ENCODE measurements at regions not wholly inside any gene's neighbourhood (a gene's known extent, or its start where the extent isn't known, plus 50 kb on each side); places are given as distances from the start of the nearest gene placed in this dataset.

DNA sequence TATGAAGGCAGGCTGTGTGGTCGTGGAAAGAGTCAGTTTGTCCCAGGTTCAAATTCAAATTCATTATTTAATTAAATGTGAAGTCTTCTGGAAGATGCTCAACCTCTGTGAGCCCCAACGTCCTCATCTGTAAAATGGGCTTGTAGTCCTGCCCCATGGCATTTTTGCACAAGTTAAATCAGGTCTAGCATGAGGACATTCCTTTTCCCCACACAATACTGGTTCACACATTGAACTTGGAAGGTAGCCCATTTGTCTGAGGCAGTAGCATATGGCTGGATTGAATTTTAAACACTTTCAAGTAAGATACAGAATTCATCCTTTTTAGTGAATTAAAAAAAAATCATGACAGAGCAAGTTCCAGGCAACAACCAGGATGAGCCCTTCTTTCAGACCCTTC lies 665.4 kb upstream of the HS6ST1 start:
- DNase-seq (ENCODE audit: low read depth), result no peak

DNA sequence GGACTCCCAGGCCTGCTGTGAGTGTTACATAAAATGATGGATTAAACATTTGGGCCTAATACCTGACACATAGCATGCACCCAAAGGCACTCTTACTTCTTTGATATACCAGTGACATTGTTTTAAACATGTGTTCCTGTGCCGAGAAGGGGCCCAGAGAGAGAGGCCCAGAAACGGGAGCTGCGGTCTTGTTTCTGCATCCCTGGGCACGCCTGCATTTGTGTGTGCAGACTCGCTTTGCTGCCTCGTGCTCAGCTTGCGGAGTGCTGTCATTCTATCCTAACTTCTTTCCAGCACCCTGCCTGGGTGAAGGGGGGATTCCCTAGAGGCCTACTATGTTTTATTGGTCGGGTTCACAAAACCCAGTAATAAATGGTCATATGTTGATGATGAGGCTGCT lies 666.2 kb upstream of the HS6ST1 start:
- DNase-seq (ENCODE audit: low read depth), result no peak

DNA sequence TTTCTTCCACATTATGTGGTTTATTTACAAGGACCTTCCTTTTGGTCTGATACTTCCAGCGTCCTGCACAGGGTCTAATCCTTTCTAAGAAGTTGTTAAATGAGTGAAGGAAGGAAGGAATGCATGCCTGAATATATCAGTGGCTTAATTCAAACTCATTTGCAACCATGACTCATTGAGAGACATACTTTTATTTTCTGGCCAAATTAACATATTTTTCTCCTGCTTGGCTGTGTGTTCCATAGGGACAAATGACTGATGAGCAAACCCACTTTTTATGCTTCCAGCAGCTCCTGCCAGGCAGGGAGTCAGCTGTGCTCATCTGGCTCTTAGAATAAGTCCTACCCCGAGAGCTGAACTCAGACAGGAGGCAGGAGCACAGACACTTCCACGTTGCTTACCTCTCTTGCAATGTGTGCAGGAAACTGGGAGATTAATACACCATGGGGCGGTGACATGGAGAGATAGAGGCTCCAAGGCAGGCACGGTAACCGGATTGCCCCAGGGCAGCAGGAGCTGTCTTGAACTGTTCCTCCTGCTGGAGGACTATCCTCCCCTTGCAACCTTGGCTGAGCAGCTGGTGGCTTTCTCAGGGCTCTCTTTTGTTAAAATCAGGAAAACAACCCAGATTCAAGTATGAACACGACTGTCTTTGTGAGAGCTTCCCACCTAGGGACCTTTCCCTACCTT lies 667.5 kb upstream of the HS6ST1 start:
- DNase-seq (ENCODE audit: low read depth), result no peak

DNA sequence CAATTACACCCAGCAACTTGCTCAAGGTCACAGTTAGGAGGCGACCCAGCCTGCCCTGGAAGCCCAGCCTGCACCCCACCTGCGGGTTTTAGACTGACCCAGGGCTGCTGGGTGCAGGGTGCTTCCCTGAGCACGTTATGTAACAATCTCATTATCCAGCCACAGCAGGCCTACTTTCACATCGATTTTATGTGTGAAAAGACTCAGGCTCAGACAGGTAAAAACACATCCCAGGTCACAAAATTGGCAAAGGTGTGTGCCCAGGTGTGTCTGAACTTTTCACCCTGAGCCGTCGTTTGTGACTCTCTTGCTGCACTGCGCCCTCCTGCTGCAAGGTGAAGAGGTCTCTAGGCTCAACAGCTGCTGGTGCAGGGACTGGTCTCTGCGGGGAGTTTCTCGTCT lies 668.2 kb upstream of the HS6ST1 start:
- DNase-seq (ENCODE audit: low read depth), result no peak

DNA sequence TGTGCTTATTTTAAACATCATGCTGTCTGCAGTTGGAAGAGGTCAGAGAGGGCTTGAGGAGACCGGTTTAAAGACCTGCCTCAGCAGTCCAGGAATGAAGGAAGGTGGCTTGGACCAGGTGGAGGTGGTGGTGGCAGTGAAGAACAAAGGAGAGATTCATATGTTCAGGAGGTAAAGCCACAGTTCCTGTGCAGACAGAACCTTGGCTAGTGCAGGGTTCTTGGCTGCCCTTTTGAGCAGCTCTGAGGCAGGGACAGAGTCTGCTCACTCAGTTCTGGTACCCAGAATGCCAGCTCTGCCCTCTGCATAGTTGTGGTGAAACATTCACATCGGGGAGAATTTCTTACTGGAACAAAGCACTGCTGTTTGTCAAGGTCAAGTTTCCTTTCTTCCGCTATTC lies 669.7 kb upstream of the HS6ST1 start:
- DNase-seq (ENCODE audit: low read depth), result no peak

DNA sequence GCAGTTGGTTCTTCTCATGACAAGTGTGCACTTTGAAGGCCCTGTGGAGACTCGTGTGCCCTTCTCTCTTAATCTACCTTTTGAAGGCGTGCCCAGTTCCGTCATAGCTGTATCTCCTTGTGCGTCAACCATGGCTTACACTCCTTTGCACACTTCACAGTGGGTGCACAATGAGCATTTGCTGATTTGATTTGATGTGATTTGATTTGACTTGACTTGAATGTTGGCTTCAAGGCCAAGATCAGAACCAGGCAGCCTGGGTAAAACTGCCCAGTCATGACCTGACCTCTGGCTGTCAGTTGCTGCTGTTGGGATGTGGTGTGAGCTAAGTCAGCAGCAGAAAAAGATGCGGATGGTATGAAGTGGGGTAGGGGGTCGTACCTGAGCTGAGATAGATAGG lies 670.3 kb upstream of the HS6ST1 start:
- DNase-seq (ENCODE audit: low read depth), result no peak

DNA sequence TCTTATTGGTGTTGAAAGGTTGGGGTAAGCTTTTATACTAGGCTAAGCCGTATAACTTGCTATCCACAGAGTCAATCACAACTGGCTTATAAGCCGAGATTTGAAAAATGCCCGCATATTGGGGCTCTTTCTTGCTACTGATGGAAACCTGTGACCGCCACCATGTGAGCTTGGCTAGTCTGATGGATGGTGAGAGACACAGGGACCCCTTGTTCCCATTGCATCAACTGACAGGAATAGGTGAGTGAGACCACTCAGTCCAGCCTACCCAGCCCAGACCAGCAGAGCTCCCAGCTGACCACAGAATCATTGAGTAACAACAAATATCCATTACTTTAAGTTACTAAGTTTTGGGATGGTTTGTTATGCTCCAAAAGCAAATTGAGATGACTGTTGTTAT lies 676.4 kb upstream of the HS6ST1 start:
- DNase-seq (ENCODE audit: low read depth), result no peak

DNA sequence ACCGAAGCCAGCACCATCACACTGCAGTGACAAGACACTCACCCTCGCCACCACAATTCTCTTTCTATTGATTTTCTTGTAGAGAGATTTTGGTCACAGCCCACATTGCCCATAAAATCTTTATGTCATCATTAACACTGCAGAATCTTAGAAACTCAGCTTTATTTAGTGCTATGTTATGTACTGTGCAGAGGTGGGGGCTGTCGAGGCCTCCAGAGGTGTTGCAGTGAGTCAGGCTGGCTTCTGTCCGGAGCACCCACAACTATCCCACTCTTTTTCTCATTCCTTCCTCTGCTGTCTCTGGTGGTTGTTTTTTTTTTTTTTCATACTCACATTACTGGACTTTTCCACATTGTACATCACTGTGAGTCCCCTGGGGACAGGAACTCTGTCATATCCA lies 677.4 kb upstream of the HS6ST1 start:
- DNase-seq (ENCODE audit: low read depth), result no peak

DNA sequence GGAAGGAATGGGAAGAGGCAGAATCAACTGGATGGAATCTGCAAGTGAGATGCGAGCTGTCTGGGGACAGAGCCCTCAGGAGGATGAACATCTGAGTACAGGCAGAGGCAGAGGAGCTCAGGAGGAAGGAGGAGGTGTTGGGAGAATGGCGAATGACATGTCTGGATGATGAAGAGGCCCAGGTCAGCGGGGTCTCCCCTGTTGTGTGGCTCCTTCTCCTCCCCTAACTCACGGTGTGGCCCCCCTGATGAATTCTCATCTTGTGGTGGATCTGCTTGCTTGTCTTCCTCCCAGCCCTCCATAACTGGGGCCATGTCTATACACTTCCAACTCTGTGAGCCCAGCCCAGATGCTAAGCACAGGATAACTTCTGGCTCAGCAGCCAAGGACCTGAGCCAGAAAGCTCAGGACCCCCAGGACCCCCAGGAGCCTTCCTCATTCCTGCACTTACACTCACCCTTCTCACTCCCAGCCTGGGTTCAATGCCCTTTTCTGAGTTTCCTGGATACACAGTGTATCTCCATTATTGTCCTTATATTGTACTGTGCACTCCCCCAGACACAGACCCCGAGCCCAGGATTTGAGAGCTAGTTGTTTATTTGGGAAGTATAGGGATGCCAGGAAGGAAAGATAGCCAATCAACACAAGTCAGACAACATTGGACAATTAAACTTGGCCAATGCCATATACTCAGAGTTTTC lies 678.6 kb upstream of the HS6ST1 start:
- DNase-seq (ENCODE audit: low read depth), result no peak

DNA sequence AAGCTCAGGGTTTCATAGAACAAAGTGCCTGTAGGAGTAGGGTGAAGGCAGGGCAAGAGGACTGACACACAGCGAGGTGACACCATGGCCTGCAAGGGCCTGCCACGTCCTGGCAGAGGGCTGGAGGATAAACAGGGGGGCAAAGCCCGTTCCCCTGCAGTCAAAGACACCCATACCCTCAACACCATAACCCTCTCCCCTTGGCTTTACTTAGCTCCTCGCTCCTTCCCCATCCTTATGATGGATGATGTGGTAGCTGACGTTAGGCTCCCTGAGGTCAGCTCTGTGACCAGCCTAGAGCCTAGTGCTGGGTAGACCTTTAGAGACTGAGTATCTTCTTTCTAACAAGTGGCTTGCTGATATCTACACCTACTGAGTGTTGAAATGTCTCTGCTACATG lies 683.3 kb upstream of the HS6ST1 start:
- no peak for DNase-seq (ENCODE audit: low read depth)

DNA sequence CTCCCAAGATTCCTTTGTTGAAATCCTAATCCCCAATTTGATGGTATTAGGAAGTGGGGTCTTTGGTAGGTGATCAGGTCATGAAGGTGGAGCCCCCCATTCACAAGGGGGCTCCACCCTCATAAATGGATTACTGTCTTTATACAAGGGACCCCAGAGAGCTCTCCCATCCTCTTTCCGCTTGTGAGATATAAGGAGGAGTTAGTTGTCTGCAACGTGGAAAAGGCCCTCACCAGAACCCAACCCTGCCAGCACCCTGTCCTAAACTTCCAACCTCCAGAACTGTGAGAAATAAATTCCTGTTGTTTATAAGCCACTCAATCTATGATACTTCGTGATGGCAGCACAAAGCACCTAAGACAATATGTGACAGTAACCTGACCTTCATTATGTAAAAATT lies 684.1 kb upstream of the HS6ST1 start:
- DNase-seq (ENCODE audit: low read depth), result no peak

DNA sequence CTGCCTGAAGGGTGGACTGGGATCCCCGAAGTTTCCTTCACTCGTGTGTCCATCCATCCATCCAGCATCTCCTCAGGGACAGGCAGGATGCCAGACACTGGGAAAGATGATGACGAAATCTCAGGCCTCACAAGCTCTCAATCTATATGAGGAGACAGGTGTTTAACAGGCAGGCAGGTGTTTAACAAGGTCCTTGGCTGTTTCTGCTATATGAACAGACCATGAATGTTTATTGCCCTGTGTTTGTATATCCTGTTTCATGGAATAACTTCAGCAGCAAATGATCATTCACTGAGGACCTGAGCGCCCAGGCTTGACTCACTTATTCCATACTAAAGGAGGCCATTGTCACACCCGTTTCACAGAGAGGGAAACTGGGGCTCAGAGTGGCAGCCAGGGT lies 685.8 kb upstream of the HS6ST1 start:
- DNase-seq (ENCODE audit: low read depth), result no peak

DNA sequence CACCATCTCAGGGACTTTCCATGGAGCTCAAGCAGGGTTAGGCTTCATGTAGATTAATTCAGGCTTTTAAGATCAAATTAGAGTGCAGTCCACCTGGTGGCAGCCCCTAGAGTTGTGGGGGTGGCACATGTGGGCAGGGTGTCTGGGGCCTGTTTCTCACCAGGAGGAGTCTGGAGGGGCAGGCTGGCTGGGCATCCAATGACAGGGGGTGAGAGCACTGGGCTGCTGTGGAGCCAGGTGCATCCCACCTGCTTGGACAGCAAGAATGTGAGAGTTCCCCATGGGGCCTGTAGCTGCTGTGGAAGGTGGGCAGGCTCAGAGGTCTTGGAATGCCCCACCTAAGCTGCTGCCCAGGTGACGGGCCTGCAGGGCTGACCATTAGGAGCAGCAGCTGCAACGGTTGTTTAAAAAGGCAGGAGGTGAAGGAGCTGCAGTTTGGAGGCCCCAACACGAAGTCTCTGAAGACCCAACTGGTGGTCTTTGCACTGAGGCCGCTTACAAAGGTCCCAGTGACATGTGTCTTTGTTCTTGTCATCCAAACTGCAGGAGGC lies 686.3 kb upstream of the HS6ST1 start:
- DNase-seq (ENCODE audit: low read depth), result no peak

DNA sequence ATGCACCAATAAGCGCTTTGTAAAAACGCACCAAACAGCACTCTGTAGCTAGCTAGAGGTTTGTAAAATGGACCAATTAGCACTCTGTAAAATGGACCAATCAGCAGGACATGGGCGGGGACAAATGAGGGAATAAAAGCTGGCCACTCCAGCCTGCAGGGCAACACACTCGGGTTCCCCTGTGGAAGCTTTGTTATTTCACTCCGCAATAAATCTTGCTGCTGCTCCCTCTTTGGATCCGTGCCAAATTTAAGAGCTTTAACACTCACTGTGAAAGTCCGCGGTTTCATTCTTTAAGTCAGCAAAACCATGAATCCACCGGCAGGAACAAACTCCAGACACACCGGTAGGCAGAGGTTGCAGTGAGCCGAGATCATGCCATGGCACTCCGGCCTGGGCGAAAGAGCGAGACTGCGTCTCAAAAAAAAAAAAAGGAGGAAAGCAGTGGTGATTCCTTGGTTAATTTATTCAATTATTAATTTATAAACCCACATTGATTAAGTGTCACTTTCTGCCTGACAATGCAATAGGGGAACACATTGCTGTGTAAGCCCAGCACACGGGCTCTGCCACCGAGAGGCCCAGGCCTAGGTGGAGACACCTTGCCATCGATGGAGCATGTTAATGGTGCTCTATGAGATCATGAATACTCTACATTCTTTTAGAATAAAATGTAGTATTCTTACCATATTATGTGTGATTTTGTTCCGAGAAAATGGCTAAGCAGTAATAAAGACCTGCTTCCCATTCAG lies 687.6 kb upstream of the HS6ST1 start:
- DNase-seq (ENCODE audit: low read depth), result no peak

DNA sequence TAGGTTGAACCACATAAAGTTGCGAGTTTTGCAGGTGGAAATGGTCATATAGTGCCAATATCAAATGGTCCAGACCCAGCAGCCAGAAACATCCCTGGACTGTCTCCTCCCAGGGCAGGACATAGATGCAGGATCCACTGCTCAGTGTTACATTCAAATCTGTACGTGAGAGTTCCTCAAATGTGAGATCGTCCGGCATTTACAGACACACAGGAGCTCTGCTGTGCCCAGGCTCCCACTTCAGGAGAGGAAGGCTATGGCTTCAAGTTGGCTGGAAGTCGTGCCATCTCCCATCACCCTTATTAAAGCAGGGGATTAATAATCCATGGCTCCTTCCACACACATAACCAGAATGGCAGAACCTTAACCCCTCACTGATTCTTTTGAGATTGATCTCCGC lies 688.2 kb upstream of the HS6ST1 start:
- DNase-seq (ENCODE audit: low read depth), result no peak

DNA sequence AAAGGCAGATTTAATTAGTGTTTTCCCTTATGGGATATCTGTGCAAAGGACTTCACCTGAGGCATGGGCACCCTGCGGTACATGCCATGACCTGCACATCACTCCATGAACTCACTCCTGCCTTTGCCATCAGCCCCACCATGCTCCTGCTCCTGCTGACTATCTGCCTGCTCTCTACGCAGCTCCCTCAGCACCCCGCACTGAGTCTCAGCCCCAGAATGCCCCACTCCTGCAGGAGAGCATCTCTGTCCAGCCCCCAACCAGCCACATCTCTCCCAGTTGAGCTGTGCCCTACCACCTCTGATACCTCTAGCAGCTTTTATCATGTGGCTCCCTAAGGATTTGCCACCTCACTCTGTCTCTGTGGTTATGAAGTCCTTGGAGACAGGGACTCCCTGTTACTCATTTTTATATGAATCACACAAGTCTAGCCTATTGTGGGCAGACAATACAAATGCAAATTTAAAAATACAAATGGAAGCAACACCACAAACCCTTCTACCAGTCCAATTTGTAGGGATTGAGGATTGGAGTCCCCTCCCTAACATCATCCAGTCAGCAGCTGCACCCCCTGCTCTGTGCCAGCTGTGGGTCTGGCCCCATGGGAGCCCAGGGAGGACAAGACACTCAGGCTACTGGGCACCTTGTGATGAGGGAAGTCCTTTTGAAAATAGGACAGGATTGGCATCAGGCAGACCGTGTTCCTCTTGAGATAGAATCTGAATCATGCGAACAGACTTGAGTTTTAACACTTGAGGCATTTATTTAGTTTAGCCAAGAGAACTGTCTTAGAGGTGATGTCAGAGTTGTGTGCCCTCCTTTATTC lies 689.6 kb upstream of the HS6ST1 start:
- DNase-seq (ENCODE audit: low read depth), result no peak

DNA sequence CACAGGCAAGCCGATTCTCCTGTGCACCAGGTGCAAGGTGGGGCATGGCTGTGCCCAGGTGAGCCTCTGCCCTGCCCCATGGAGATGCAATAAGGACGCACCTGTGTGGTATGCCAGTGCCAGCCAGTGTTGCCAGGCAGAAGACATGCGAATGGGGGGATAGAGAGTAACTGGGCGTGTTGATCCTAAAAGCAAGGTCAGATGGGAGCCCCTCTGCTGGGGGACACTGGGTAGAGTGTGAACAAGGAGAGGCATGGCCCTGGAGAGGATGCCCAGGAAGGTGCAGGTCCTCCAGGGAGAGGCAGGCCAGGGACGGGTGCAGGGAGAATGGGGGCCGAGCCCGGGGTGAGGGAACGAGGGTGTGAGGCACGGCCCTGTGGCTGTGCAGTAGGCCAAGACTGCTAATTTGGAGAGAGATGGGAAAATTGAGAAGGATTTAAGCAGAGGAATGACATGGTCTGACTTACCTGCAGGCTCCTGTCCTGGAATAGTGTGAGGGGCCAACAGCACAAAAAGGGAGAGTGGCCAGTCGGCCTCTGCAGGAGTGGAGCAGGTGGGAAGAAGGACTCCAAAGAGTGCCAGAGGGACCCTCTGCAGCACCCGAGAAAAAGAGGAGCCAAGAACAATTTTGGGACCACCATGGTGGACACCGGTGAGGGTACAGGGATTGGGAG lies 690.4 kb upstream of the HS6ST1 start:
- no peak for DNase-seq (ENCODE audit: low read depth)

DNA sequence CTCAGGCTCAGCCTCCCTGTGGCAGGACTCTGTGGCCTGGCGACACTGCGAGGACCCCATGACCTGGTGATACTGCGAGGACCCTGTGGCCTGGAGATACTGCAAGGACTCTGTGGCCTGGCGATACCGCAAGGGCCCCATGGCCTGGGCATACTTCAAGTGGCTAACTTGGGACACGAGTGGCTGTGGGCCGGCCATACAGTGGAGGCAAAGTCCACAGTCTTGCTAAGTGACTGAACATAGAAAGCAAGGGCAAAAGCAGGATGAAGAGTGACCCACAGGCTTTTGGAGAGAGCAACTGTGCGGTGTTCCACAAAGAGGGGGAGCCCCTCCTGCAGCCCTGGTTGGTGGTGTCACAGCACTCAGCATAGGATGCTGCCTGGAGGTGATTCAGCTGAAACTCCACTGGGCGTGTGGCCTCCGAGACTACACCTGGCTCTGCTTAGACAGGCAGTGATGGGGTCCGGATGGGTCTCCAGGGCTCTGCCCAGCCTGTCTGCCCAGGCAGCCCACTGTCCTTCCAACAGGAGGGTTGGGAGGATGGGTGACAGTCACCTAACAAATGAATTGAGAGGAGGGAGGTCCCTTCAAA lies 691.0 kb upstream of the HS6ST1 start:
- no peak for DNase-seq (ENCODE audit: low read depth)

DNA sequence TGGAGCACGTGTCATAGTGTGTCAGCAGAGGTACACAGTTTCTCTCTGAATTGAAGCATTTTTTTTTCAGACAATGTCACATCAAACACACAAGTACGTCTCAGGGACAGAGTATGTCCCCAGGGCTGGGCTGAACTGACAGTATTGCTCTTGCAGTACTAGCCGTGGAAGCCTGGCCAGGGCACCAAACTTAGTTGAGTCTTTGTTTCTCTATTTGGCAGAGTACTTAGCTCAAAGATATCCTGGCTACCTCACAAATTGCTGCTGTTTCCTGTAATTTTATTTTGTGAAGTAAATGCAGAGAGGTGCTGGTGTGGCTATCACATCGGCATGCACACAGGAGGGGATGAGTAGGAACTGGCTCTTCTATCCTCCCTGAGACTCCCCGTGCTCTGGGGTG lies 691.6 kb upstream of the HS6ST1 start:
- DNase-seq (ENCODE audit: low read depth), result no peak

DNA sequence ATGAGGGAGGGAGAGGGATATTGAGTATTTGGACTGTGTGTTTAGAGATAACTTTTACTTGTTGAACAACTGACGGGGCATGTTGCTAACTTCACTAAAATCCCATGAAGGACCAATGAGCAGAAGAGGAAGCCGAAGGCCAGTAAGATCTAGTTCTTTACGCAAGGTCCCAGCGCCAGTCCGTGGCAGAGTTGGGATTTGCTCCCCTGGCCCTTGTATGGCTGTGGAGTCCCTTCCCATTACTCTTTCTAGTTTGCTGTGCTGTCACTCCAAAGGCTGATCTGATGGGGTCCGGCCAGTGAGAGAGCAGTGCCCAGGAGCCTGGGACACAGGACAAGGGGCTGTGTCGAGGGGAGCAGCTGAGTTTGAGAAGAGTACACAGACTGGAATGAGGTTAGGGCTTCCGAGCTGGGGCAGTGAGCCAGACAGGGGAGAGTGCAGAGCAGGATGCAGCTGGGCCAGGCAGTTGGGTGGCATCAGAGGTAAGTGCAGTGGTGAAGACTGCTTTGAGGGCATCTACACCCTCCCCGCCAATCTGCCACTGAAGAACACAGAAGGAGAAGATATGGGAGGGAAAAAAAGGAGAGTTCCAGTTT lies 692.9 kb upstream of the HS6ST1 start:
- no peak for DNase-seq (ENCODE audit: low read depth)

DNA sequence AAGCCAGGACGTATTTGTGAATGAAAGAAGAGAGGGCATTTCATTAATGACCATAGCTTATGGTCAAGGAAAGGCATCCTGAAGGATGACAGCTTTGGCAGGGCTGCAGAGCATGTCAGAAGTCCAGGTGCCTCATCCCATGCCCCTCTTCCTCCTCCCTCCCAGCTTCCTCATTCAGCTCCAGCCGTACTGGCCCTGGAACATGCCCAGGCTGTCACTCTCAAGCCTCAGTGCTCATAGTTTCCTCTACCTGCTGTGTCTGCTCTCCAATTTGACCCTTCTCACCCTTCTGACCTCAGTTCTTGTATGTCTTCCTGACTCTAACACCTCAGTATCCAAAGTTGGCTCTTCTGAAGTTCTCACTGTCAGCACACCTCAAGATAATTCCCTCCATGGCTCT lies 695.8 kb upstream of the HS6ST1 start:
- no peak for DNase-seq (ENCODE audit: low read depth)
